Endothelial cell of umbilical vein (primary cell): ENCODE measurements at regions not wholly inside any gene's neighbourhood (a gene's known extent, or its start where the extent isn't known, plus 50 kb on each side); places are given as distances from the start of the nearest gene placed in this dataset.

Source experiments
- CTCF ChIP-seq, 2 donors: IDR thresholded peaks; 1 replicate in 1 of 2; 2 replicates in 1 of 2; pipeline ENCODE4 v1.5.1; 2011; ENCODE audit warnings: low read length in 2 of 2, mild to moderate bottlenecking in 2 of 2, moderate library complexity in 2 of 2, control low read depth in 1 of 2, inconsistent platforms in 1 of 2, low read depth in 1 of 2; ENCODE audit not compliant: insufficient read depth in 1 of 2; ENCODE audit errors: extremely low read depth in 1 of 2
- FOS ChIP-seq: IDR thresholded peaks from 2 replicates; pipeline ENCODE4 v1.6.1; 2011; ENCODE audit warnings: mild to moderate bottlenecking, low read length, moderate library complexity, borderline replicate concordance; ENCODE audit not compliant: insufficient read depth
- GATA2 ChIP-seq: IDR thresholded peaks from 2 replicates; pipeline ENCODE4 v1.7.0; 2011; ENCODE audit warnings: low read depth, mild to moderate bottlenecking, moderate library complexity, mixed read lengths, low read length; ENCODE audit not compliant: insufficient read length, insufficient read depth
- JUN ChIP-seq: IDR thresholded peaks from 2 replicates; pipeline ENCODE4 v1.6.1; 2011; ENCODE audit warnings: borderline replicate concordance, low read depth; ENCODE audit not compliant: insufficient read length, insufficient read depth
- MAX ChIP-seq: IDR thresholded peaks from 2 replicates; pipeline ENCODE4 v1.6.1; 2011; ENCODE audit not compliant: insufficient read depth, insufficient read length
- MYC ChIP-seq: IDR thresholded peaks from one replicate; pipeline ENCODE4 v1.6.1; 2011; ENCODE audit warnings: mild to moderate bottlenecking, low read depth, low read length
- POLR2A ChIP-seq: IDR thresholded peaks from 2 replicates; pipeline ENCODE4 v1.6.1; 2012; ENCODE audit warnings: low read depth, mild to moderate bottlenecking, control low read depth, low read length
- POLR2AphosphoS5 ChIP-seq: IDR thresholded peaks from 2 replicates; pipeline ENCODE4 v1.6.1; 2012; ENCODE audit warnings: low read depth, mild to moderate bottlenecking, control low read depth, low read length, moderate library complexity; ENCODE audit not compliant: insufficient read depth

GRCh38 chr16:55991843-55992242 is 116.7 kb upstream of the CES5A start:
- TF ChIP-seq CTCF (IDR thresholded peaks at IDR 0.05; ENCODE audit: extremely low read depth in 1 of 2, insufficient read depth in 1 of 2, low read depth in 1 of 2, low read length in 2 of 2) (no peak), GATA2 (no peak), POLR2AphosphoS5 (no peak), POLR2A (no peak), FOS (no peak), MYC (no peak), MAX (no peak), JUN (no peak)
